GM23248 (cell line): ENCODE measurements at regions not wholly inside any gene's neighbourhood (a gene's known extent, or its start where the extent isn't known, plus 50 kb on each side); places are given as distances from the start of the nearest gene placed in this dataset.

Experiments used
- EZH2 ChIP-seq: fragments of 200-600 bp; sonication (generic); IDR thresholded peaks from 2 replicates; pipeline ENCODE4 v1.6.1; 2018; ENCODE audit warnings: antibody characterized with exemption, mild to moderate bottlenecking; ENCODE audit not compliant: insufficient read depth, poor library complexity, severe bottlenecking
- EZH2phosphoT487 ChIP-seq: fragments of 200-600 bp; sonication (generic); IDR thresholded peaks from 2 replicates; pipeline ENCODE4 v1.6.1; 2018; ENCODE audit warnings: antibody characterized with exemption, moderate library complexity, mild to moderate bottlenecking, low read depth; ENCODE audit not compliant: insufficient read depth

DNA sequence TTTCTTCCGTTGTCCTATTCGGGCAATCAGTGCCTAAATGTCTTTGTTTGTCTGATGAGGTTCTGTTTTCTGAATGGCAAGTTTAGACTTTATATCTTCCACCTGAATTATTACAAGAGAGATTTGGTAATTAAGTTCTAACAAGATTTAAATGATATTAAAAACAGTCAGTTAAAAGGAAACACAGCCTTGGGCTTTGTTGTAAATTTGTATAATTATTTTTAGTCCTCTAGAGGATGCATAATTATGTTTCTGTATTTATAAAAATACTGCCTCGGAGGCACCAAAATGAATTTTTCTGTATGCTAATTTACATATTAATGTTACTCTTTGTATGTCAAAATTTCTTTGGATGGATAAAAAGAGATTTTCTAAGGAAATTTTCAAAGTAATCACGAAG lies 136.7 kb downstream of the CDCA7 start:
- no peak for TF ChIP-seq EZH2phosphoT487
- TF ChIP-seq EZH2: no peak
